Thyroid gland (tissue), 4 donors: ENCODE measurements at regions not wholly inside any gene's neighbourhood (a gene's known extent, or its start where the extent isn't known, plus 50 kb on each side); places are given as distances from the start of the nearest gene placed in this dataset.

Source experiments
- POLR2A ChIP-seq, 2 donors: fragments of 450-650 bp; IDR thresholded peaks; one replicate each; pipeline ENCODE4 v1.6.1; 2017; ENCODE audit warnings: antibody characterized with exemption in 2 of 2, mild to moderate bottlenecking in 2 of 2, moderate library complexity in 1 of 2
- TF ChIP-seq, protein P1 (sequence below), 6 experiments: fragments of 200-600 bp in 3 of 6; fragments of 450-650 bp in 3 of 6; sonication (generic) in 3 of 6; IDR thresholded peaks; one replicate each; pipeline ENCODE4 v1.5.1; 2016 to 2019; ENCODE audit warnings: antibody characterized with exemption in 6 of 6, mild to moderate bottlenecking in 2 of 6, inconsistent platforms in 1 of 6, moderate library complexity in 1 of 6

DNA sequence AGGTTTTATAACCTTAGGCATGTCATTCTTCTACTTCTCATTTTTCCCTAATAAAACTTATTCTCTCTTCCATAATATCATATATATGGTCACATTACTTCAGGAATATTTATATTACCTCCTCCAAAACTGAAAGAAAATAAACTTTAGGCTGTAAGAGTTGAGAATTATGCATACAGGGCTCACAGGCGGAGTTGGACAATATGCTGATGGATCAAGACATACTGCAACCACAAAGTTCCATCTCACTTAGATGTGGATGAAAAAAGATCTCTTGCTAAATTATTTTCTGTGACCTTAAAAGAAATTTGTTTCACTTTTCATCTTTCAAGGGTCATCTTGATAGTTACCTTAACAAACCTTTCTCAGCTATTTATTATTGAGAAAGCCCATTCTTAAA lies 152.6 kb upstream of the PDE4B start:
- TF ChIP-seq POLR2A (IDR thresholded peaks at IDR 0.05): no peak
- TF ChIP-seq, protein P1, sequence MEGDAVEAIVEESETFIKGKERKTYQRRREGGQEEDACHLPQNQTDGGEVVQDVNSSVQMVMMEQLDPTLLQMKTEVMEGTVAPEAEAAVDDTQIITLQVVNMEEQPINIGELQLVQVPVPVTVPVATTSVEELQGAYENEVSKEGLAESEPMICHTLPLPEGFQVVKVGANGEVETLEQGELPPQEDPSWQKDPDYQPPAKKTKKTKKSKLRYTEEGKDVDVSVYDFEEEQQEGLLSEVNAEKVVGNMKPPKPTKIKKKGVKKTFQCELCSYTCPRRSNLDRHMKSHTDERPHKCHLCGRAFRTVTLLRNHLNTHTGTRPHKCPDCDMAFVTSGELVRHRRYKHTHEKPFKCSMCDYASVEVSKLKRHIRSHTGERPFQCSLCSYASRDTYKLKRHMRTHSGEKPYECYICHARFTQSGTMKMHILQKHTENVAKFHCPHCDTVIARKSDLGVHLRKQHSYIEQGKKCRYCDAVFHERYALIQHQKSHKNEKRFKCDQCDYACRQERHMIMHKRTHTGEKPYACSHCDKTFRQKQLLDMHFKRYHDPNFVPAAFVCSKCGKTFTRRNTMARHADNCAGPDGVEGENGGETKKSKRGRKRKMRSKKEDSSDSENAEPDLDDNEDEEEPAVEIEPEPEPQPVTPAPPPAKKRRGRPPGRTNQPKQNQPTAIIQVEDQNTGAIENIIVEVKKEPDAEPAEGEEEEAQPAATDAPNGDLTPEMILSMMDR (IDR thresholded peaks at IDR 0.05): no peak
